ENCODE measurements at regions not wholly inside any gene's neighbourhood (a gene's known extent, or its start where the extent isn't known, plus 50 kb on each side); places are given as distances from the start of the nearest gene placed in this dataset.
"Not testable (repeated sequence)": the region's sequence is repeated elsewhere in the genome, so short reads cannot be mapped to it uniquely, and the experiment has no call there.

GRCh38 chr4:126670038-126670437 is 962.7 kb upstream of the INTU start:
- TF ChIP-seq, protein P1, sequence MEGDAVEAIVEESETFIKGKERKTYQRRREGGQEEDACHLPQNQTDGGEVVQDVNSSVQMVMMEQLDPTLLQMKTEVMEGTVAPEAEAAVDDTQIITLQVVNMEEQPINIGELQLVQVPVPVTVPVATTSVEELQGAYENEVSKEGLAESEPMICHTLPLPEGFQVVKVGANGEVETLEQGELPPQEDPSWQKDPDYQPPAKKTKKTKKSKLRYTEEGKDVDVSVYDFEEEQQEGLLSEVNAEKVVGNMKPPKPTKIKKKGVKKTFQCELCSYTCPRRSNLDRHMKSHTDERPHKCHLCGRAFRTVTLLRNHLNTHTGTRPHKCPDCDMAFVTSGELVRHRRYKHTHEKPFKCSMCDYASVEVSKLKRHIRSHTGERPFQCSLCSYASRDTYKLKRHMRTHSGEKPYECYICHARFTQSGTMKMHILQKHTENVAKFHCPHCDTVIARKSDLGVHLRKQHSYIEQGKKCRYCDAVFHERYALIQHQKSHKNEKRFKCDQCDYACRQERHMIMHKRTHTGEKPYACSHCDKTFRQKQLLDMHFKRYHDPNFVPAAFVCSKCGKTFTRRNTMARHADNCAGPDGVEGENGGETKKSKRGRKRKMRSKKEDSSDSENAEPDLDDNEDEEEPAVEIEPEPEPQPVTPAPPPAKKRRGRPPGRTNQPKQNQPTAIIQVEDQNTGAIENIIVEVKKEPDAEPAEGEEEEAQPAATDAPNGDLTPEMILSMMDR (IDR thresholded peaks at IDR 0.05; ENCODE audit: low read depth, low read length, missing input control) = not testable (repeated sequence)
- not testable (repeated sequence) for TF ChIP-seq RAD21 (IDR thresholded peaks at IDR 0.05); TAF1 (conservative IDR thresholded peaks at IDR 0.05); NR2F2 (IDR thresholded peaks at IDR 0.05); FOXA1 (IDR thresholded peaks at IDR 0.05); YY1 (IDR thresholded peaks at IDR 0.05); GABPA (IDR thresholded peaks at IDR 0.05 in 1 of 2, conservative IDR thresholded peaks at IDR 0.05 in 1 of 2); HNF4A (conservative IDR thresholded peaks at IDR 0.05); SP1 (IDR thresholded peaks at IDR 0.05); ATF3 (IDR thresholded peaks at IDR 0.05); REST (IDR thresholded peaks at IDR 0.05)
- TF ChIP-seq, protein P2, sequence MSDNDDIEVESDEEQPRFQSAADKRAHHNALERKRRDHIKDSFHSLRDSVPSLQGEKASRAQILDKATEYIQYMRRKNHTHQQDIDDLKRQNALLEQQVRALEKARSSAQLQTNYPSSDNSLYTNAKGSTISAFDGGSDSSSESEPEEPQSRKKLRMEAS (IDR thresholded peaks at IDR 0.05) = not testable (repeated sequence)
- TF ChIP-seq, protein P3, sequence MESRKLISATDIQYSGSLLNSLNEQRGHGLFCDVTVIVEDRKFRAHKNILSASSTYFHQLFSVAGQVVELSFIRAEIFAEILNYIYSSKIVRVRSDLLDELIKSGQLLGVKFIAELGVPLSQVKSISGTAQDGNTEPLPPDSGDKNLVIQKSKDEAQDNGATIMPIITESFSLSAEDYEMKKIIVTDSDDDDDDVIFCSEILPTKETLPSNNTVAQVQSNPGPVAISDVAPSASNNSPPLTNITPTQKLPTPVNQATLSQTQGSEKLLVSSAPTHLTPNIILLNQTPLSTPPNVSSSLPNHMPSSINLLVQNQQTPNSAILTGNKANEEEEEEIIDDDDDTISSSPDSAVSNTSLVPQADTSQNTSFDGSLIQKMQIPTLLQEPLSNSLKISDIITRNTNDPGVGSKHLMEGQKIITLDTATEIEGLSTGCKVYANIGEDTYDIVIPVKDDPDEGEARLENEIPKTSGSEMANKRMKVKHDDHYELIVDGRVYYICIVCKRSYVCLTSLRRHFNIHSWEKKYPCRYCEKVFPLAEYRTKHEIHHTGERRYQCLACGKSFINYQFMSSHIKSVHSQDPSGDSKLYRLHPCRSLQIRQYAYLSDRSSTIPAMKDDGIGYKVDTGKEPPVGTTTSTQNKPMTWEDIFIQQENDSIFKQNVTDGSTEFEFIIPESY (IDR thresholded peaks at IDR 0.05) = not testable (repeated sequence)
